SK-N-SH treated with all-trans-retinoic acid at 6 μM for 48 hours (cell line): ENCODE measurements at regions not wholly inside any gene's neighbourhood (a gene's known extent, or its start where the extent isn't known, plus 50 kb on each side); places are given as distances from the start of the nearest gene placed in this dataset.

ENCODE experiments used
- ATAC-seq: fragments of 200-7000 bp; cut with Tn5 transposase; 3 replicates; pipeline ENCODE4 v1.9.1; 2020; ENCODE audit warnings: mild to moderate bottlenecking, moderate library complexity
- ARNTL ChIP-seq: fragments of 450-650 bp; formaldehyde crosslinking; IDR thresholded peaks from 2 replicates; pipeline ENCODE4 v1.5.0; 2020; ENCODE audit warnings: low read depth, mild to moderate bottlenecking, moderate library complexity, borderline replicate concordance
- BACH2 ChIP-seq: fragments of 250-450 bp; sonication (Bioruptor Pico); IDR thresholded peaks from 2 replicates; pipeline ENCODE4 v1.9.0; 2021; ENCODE audit warnings: mild to moderate bottlenecking, borderline replicate concordance
- CREB5 ChIP-seq: fragments of 250-450 bp; sonication (Bioruptor Pico); IDR thresholded peaks from 2 replicates; pipeline ENCODE4 v1.5.1; 2020; ENCODE audit warnings: low read depth, mild to moderate bottlenecking, moderate library complexity
- CSDC2 ChIP-seq: fragments of 250-450 bp; sonication (Bioruptor Pico); IDR thresholded peaks from 2 replicates; pipeline ENCODE4 v1.5.0; 2020; ENCODE audit warnings: mild to moderate bottlenecking, moderate library complexity
- CSRNP3 ChIP-seq: fragments of 250-450 bp; sonication (Bioruptor Pico); IDR thresholded peaks from 2 replicates; pipeline ENCODE4 v1.5.1; 2021; ENCODE audit warnings: mild to moderate bottlenecking, moderate library complexity
- ESRRG ChIP-seq: fragments of 250-450 bp; sonication (Bioruptor Pico); IDR thresholded peaks from 2 replicates; pipeline ENCODE4 v1.6.1; 2021; ENCODE audit warnings: mild to moderate bottlenecking
- GLIS3 ChIP-seq: fragments of 250-450 bp; sonication (Bioruptor Pico); IDR thresholded peaks from 2 replicates; pipeline ENCODE4 v1.5.0; 2020; ENCODE audit warnings: mild to moderate bottlenecking, moderate library complexity
- ISL1 ChIP-seq: fragments of 250-450 bp; sonication (Bioruptor Pico); IDR thresholded peaks from 2 replicates; pipeline ENCODE4 v2.1.2; 2022; ENCODE audit warnings: mild to moderate bottlenecking, moderate library complexity
- OSR1 ChIP-seq: fragments of 250-450 bp; sonication (Bioruptor Pico); IDR thresholded peaks from 2 replicates; pipeline ENCODE4 v1.8.0; 2022; ENCODE audit warnings: moderate library complexity, mild to moderate bottlenecking, inconsistent platforms
- PATZ1 ChIP-seq: fragments of 250-450 bp; sonication (Bioruptor Pico); IDR thresholded peaks from 2 replicates; pipeline ENCODE4 v1.8.0; 2020; ENCODE audit warnings: mild to moderate bottlenecking, moderate library complexity, borderline replicate concordance
- POU6F1 ChIP-seq: fragments of 250-450 bp; sonication (Bioruptor Pico); IDR thresholded peaks from 2 replicates; pipeline ENCODE4 v1.8.0; 2021; ENCODE audit warnings: low read depth, mild to moderate bottlenecking, moderate library complexity, borderline replicate concordance
- RARB ChIP-seq: fragments of 250-450 bp; sonication (Bioruptor Pico); IDR thresholded peaks from 2 replicates; pipeline ENCODE4 v1.8.0; 2021; ENCODE audit warnings: mild to moderate bottlenecking, moderate library complexity
- SNAI2 ChIP-seq: fragments of 250-450 bp; sonication (Bioruptor Pico); IDR thresholded peaks from 2 replicates; pipeline ENCODE4 v1.5.0; 2020; ENCODE audit warnings: mild to moderate bottlenecking, moderate library complexity
- TCF4 ChIP-seq: fragments of 250-450 bp; sonication (Bioruptor Pico); IDR thresholded peaks from 2 replicates; pipeline ENCODE4 v1.8.0; 2021; ENCODE audit warnings: mild to moderate bottlenecking, moderate library complexity, borderline replicate concordance
- TOX ChIP-seq: fragments of 250-450 bp; sonication (Bioruptor Pico); IDR thresholded peaks from 2 replicates; pipeline ENCODE4 v1.8.0; 2021; ENCODE audit warnings: mild to moderate bottlenecking, moderate library complexity, borderline replicate concordance
- TSHZ2 ChIP-seq: fragments of 250-450 bp; sonication (Bioruptor Pico); IDR thresholded peaks from 2 replicates; pipeline ENCODE4 v1.5.0; 2020; ENCODE audit warnings: mild to moderate bottlenecking, moderate library complexity
- ZC3H10 ChIP-seq: fragments of 250-450 bp; sonication (Bioruptor Pico); IDR thresholded peaks from 2 replicates; pipeline ENCODE4 v1.5.1; 2021; ENCODE audit warnings: mild to moderate bottlenecking, moderate library complexity
- ZFP3 ChIP-seq: fragments of 250-450 bp; sonication (Bioruptor Pico); IDR thresholded peaks from 2 replicates; pipeline ENCODE4 v1.5.0; 2020; ENCODE audit warnings: mild to moderate bottlenecking, moderate library complexity
- ZNF565 ChIP-seq: fragments of 450-650 bp; formaldehyde crosslinking; conservative IDR thresholded peaks from 2 replicates; pipeline ENCODE4 v1.5.0; 2020; ENCODE audit warnings: low read depth, mild to moderate bottlenecking, moderate library complexity
- ZNF70 ChIP-seq: fragments of 450-650 bp; formaldehyde crosslinking; IDR thresholded peaks from 2 replicates; pipeline ENCODE4 v1.5.0; 2020; ENCODE audit warnings: mild to moderate bottlenecking, moderate library complexity

GRCh38 chr9:30851600-30851999, 1532.8 kb upstream of the ACO1 start:
- no peak for TF ChIP-seq CREB5
- TF ChIP-seq ESRRG (CRISPR knock-in tag), result no peak
- TF ChIP-seq ZNF565, result no peak
- ATAC-seq, result no peak

- no peak for ATAC-seq
- TF ChIP-seq ISL1 (CRISPR knock-in tag) (no peak), ZNF70 (CRISPR knock-in tag) (no peak), CSRNP3 (CRISPR knock-in tag) (no peak), PATZ1 (no peak), ARNTL (no peak), RARB (no peak), TOX (no peak), OSR1 (no peak), POU6F1 (CRISPR knock-in tag) (no peak), GLIS3 (CRISPR knock-in tag) (no peak), BACH2 (CRISPR knock-in tag) (no peak), CREB5 (no peak), ZFP3 (CRISPR knock-in tag) (no peak), ZC3H10 (no peak), TCF4 (no peak), ESRRG (CRISPR knock-in tag) (no peak), SNAI2 (CRISPR knock-in tag) (no peak), CSDC2 (CRISPR knock-in tag) (no peak)
Measured at GRCh38 chr9:30900706-30901105, 1483.7 kb upstream of the ACO1 start.

GRCh38 chr9:30913331-30913730, 1471.1 kb upstream of the ACO1 start:
- ATAC-seq, result no peak
- TF ChIP-seq TSHZ2 (CRISPR knock-in tag) (no peak), ISL1 (CRISPR knock-in tag) (no peak), CSRNP3 (CRISPR knock-in tag) (no peak)
